Inflammatory macrophage (primary cell): ENCODE measurements at regions not wholly inside any gene's neighbourhood (a gene's known extent, or its start where the extent isn't known, plus 50 kb on each side); places are given as distances from the start of the nearest gene placed in this dataset.

Source experiments
- DNase-seq, 2 donors: peaks; one replicate each; pipeline ENCODE4 v3.0.0-alpha.2; 2020 to 2022

GRCh38 chr2:64283641-64284361 lies 139.6 kb upstream of the PELI1 start:
- DNase-seq = no peak

GRCh38 chr2:64284751-64285150 lies 140.5 kb upstream of the PELI1 start:
- DNase-seq = no peak

GRCh38 chr2:64287202-64287740 lies 143.1 kb upstream of the PELI1 start:
- no peak for DNase-seq

- no peak for DNase-seq
These were observed 144.3 kb upstream of the PELI1 start for GRCh38 chr2:64288321-64289193.

- DNase-seq = no peak
These were observed 145.0 kb upstream of the PELI1 start for GRCh38 chr2:64289251-64289650.

GRCh38 chr2:64289737-64290136 lies 145.5 kb upstream of the PELI1 start:
- DNase-seq = no peak

GRCh38 chr2:64291181-64291580 lies 147.0 kb upstream of the PELI1 start:
- peak; percentile 54 to 79 for DNase-seq

GRCh38 chr2:64295326-64296139 lies 151.3 kb upstream of the PELI1 start:
- no peak for DNase-seq

GRCh38 chr2:64296140-64296480 lies 151.9 kb upstream of the PELI1 start:
- peak; percentile 25 to 44 for DNase-seq

- DNase-seq = no peak
These were observed 152.6 kb upstream of the PELI1 start for GRCh38 chr2:64296695-64297346.

GRCh38 chr2:64298161-64298560 lies 153.9 kb upstream of the PELI1 start:
- DNase-seq = peak; percentile 62 to 83

GRCh38 chr2:64300066-64300465 lies 153.9 kb upstream of the LGALSL start:
- peak; percentile 65 to 69 for DNase-seq

- no peak for DNase-seq
These were observed 150.7 kb upstream of the LGALSL start for GRCh38 chr2:64303250-64303649.

- no peak for DNase-seq
These were observed 146.5 kb upstream of the LGALSL start for GRCh38 chr2:64307421-64307820.

GRCh38 chr2:64311191-64311910 lies 142.6 kb upstream of the LGALSL start:
- DNase-seq = no peak

GRCh38 chr2:64311948-64312621 lies 141.9 kb upstream of the LGALSL start:
- DNase-seq = peak; percentile 80 to 84

GRCh38 chr2:64312622-64313397 lies 141.2 kb upstream of the LGALSL start:
- no peak for DNase-seq

- DNase-seq = no peak
These were observed 140.6 kb upstream of the LGALSL start for GRCh38 chr2:64313398-64313723.

GRCh38 chr2:64315291-64315960 lies 138.5 kb upstream of the LGALSL start:
- no peak for DNase-seq
